Retina (tissue), 1 donor: ENCODE measurements at regions not wholly inside any gene's neighbourhood (a gene's known extent, or its start where the extent isn't known, plus 50 kb on each side); places are given as distances from the start of the nearest gene placed in this dataset.

Source experiments
- DNase-seq: peaks from one replicate; pipeline ENCODE4 v3.0.0-alpha.2; 2016

DNA sequence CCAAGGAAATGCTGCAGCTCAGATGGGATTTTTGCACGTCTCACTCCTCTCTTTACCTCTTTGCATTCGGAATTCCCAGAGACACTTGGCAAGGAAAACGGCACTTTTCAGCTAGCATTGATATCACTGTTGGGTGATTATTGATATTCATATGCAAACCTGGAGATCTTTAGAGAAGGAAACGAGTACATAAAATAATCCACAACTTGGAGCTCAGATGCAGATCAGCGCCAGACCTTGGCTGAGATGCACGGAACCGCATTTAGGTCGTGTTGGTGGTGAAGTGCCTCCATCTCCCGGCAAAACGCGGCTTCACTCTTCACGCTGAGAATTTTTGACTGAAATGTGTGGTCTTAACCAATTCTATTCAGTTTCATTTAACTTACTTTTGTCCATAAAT lies 77.2 kb upstream of the ARHGEF7 start:
- DNase-seq = no peak

DNA sequence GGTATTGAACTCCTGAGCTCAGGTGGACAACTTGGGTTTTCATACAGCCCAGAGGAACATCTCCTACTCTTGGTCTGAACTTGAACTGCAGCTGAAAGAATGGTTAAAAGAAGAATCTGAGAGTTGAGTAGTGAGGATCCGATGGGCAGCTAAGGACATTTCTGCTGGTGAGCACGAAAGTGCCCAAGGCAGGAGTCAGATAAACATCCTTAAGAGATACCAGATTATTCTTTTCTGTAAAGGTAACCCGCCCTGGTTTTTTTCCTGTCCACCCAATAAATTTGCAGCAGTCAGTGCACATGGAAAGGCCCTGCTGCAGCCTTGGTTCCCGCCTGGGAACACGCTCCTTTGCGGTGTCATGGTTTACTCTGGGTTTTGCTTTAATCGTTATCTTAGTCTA lies 78.4 kb upstream of the ARHGEF7 start:
- DNase-seq = no peak

DNA sequence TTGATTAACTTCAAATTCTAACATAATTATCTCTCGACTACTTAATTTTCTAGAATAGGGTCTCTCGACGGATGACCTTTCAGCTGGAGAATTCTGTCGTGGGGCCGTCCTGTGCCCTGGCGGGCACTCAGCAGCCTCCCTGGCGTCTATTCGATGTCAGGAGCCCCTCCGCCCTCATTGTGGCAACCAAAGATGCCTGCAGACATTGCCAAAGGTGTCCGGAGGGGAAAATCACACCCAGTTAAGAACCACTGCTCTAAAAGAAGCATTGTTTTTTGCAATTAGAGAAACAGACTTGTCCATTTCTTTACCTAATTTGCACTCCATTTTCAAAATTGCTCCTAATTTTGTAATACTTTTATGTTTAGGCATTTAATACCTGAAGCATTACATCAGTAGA lies 79.2 kb upstream of the ARHGEF7 start:
- DNase-seq = no peak

DNA sequence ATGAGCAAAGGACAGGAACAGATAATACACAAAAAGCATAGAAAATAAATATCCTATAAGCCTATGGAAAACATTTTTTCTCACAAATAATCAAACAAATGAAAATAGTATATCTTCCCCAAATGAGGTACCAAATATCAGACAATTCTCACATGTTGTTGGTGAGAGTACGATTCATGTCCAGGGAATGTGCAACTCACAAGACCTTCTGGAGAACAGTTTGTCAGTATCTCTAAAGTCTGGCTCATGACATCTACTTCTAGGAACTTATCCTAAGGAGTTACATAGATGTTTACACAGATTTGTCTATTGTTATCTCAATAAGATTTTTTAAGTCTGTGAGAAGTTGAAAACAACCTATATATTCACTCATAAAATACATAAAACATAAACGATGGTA lies 80.3 kb upstream of the ARHGEF7 start:
- no peak for DNase-seq

DNA sequence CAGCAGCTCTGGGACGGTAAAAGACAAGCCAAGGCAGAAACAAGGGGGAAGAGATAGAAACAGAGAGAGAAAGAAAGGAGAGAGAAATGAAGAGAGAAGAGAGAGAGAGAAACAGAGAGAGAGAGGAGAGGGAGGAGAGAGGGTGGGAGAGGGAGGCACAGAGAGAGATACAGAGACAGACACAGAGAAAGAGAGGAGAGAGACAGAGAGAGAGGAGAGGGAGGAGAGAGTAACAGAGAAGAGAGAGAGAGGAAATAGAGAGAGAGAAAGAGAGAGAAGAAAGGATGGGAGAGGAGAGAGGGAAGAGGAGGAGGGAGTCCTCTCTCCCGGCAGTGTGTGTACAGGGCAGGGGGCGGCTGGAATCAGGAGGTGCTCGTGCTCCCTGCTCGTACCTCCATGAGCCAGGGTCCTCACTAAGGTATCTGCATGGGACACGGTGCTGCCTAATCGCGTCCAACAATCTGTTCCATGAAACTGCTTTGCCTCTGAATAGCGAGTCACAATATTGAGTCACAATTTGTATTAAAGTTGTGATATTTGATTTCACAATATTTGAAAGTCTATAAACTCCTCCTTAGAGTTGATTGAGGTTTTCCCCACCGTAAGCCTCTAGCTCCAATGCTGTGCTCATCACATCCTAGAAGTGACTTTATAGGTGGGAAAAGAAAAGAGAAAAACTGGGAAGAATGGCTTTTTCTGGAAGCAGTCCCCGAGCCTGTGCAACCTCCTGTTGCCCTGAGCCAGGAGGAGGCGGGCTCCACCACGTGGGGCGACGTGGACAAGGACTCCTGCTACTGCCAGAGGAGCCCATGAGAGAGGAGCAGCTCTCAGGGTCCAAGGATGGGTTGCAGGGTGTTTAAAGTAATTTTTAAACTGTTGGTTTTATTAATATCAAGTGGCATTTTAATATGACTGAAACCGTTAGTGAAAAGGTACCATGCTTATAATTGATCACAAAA lies 81.7 kb upstream of the ARHGEF7 start:
- no peak for DNase-seq

DNA sequence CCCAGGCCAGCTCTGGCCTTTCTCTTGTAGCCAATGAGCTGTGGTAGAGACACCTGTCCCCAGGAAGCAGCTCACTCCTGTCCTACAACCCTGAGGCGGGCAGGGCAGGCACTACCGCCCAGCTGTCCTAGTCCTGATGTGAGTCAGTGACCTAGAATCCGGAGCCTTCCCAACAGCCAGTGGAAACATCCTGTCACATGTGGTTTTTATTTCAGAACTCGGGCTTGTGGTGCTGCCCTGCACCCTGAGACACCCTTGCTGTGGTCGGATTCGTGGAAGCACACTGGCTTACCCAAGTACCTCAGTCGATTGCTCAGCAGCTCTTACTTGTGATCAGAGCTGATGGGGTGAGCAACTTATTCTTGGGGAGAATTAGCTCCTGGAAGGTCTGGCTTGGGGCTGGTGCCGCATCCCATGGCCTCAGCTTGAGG lies 83.6 kb upstream of the ARHGEF7 start:
- DNase-seq = no peak

DNA sequence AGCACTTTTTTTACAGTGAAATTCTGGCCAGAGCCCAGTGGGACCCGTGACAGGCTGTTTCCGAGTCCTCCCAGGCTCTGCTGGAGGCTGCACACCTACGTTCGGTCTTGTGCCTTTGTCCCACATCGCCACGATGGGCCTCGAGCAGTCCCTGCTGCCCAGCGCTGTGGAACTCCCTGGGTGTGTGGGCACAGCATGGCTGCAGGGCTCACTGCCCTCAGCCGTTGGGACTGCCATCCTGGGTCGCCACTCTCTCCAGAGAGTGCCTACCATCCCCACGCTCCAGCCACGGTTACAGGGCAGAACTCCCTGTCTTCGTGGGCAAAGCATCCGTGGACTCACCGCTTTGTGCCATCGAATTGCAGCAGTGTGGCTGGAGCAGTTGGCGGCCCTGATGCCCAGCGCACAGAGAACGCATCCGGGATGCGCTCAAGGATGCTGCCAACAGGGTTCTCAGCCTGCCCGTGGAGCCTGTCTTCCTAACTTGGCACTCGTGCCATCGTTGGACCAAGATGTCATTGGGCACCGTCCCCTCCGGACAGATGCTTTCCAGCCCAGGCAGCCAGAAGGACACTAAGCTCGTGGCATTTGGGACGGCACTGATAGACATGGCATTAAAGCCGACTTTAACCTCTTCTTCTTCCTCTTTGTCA lies 85.0 kb upstream of the ARHGEF7 start:
- no peak for DNase-seq

DNA sequence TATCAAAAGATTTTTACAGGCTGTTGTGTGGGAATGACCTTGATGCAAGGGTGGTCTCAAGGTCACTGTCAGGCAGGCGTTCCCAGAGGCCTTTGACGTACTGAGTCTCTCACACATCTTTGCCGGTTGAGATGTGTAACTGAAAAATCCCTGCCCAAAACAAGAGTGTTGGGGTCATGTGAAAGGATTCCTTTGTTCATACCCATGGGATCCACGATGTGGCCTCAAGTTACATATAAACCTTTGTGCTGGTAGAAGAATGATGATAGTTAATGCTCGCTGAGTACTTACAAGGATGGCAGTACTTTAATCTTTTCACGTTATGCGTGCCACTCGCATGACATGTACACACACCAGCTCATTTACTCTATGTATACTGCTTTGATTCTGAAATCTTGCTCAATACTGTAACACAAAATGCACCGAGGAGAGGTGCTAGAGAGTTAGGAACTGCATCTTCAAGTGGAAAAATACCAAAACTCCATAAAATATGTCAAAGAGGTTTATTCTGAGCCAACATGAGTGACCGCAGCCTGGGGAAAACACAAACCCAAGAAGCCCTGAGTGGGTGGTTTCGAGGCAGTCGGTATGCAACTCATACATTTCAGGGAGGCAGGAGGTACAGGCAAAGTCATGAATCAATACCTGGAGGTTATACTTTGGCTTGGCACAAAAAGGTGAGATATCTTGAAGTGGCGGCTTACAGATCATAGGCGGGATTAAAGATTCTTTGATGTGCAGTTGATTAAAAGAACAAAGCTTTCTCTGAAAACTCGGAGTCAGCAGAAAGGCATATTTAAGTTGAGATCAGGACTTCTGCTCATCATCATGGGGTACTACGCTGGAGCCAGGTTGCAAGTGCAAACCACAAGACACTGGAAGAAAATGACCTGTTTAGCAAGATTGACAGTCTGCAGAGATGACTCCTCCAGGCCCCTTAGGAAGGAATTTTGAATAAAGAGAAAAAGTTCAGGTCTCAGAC lies 87.4 kb upstream of the ARHGEF7 start:
- DNase-seq = peak; percentile 66

DNA sequence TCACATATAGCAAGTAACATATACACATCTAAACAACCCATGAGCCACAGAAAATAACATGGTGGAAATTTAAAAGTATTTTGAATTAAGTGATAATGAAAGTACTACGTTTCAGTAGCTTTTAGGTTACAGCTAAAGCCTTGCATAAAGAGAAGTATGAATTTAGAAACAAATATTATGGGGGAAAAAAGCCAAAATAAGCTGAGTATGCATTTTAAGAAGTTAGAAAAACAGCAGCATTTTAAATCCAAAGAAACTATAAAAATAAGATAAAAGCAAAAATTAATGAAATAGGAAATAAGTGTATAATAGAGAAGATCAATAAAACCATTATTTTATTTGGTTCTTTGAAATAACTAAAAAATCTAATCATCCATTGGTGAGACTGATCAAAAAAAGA lies 89.8 kb upstream of the ARHGEF7 start:
- DNase-seq = no peak

DNA sequence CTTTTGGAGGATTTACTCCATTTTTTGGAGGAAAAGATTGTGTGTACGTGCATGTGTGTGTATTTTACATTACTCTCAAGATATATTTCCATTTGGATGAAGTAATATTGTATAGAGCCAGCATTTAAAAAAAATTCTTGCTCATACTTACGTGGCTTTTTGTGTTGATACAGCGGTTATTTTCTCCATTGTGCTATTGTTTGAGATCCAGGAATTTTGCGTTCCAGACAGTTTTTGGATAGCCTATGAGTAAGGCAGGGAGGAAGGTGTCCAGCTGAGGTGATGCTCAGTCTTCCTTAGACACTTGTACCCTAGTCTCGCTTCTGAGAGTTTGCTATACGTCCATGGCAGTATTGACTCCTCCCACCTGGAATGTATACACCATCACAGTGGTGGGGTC lies 92.2 kb upstream of the ARHGEF7 start:
- no peak for DNase-seq

DNA sequence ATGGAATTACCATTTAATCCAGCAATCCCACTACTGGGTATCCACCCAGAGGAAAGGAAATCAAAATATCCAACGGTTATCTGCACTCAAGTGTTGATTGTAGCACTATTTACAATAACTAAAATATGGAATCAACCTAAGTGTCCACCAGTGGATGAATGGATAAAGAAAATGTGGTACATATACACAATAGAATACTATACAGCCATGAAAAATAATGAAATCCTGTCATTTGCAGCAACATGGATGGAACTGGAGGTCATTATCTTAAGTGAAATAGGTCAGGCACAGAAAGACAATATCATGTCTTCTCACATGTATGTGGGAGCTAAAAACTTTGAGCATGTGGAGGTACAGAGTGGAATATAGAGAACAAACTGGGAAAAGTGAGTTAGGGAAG lies 92.9 kb upstream of the ARHGEF7 start:
- no peak for DNase-seq

DNA sequence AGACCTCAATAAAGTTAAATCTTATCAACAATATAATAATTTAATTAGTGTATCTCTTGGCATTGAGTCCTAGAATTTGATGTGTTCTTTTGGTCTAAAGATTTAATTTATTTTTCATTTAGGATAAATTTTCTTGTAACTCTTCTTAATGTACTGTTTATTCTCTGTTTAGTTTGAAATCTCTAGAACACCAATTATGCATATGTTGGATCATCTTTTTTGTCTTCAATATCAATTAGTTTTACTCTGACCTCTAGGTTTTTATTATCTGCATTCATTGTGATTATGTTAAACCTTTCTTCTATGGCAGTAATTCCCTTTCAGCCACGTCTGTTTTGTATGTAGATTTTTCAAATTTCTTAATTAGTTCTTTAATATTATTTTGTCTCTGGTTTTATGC lies 93.8 kb upstream of the ARHGEF7 start:
- DNase-seq = no peak

DNA sequence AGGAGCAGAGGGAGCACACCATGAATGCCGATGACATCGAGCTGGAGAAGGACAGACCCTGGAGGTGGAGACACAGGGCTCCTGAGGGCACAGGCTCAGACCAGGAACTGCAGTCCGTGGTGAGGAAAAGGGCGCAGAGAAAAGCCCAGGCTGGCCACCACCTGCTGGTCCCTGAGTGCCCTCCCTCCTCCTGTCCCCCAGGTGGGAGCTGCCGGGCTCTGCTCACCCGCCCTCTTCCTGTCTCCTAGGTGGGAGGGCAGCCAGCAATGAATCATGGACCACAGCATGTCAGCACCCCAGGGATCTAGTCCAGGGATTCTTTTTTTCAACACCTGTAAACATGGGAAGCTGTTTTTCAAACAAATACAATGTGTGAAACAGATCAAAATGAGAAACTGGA lies 94.6 kb upstream of the ARHGEF7 start:
- no peak for DNase-seq

DNA sequence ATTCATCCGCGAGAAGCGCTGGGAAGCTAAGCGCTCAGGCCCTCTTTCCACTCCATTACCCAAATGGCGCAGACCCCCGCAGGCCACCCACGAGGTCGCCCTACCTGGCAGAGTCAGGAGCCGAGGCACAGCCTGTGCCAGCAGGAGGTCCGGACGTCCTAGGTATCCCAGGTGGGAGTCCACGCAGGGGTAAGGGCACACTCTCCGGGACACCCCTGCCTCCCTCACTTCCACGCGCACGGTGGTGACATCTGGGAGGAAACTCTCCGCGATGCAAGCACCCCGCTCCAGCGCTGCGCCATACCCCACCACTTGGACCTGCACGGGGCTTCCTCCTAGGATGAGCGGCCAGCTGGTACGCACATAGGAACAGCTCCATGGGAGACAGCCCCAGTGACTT lies 95.1 kb upstream of the ARHGEF7 start:
- no peak for DNase-seq

DNA sequence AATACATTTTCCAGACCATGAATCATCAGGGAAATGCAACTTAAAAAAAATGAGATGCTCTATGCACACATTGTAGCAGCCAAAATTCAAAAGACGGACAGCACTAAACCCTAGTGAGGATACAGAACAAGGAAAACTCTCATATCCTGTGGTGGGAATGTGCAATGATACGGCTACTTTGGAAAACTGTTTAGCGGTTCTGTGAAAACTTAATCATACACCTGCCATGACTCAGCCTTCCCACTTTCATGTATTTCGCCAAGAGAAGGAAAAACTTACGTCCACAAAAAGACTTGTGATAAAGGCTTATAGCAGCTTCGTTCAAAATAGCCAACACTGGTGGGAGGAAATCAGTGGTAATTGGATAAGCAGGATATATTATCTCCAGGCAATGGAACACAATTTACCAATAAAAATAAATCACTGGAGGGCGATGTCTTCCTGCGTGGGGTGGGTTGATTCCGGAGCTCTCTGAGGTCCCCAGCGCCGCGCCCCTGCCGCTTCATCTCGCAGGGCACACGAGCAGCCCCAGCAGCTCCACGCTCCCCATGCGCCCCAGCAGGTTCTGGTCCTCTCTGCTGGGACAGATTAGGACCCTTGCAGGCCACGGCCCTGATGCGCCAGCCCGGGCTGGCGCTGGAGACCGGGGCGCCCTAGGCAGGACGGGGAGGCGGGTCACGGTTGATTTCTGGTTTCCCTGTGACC lies 97.2 kb upstream of the ARHGEF7 start:
- no peak for DNase-seq

DNA sequence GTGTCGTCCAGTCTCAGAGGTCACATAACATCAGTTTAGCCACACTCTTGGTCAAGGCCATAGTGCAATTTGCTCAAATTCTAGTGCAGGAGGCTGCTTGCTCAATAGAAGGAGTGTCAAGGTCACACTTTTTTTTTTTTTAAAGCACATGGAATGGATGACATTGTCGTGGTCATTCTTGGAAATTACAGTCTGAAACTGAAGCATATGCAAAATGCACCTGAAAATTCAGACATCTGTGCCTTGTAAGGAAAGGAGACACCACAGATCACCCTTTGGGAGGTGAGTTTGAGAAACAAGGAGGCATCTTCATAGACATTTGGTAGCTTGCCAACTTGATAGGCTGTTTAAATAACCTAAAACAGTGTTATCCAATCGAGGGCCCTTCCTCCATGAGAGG lies 98.3 kb upstream of the ANKRD10 start:
- no peak for DNase-seq

DNA sequence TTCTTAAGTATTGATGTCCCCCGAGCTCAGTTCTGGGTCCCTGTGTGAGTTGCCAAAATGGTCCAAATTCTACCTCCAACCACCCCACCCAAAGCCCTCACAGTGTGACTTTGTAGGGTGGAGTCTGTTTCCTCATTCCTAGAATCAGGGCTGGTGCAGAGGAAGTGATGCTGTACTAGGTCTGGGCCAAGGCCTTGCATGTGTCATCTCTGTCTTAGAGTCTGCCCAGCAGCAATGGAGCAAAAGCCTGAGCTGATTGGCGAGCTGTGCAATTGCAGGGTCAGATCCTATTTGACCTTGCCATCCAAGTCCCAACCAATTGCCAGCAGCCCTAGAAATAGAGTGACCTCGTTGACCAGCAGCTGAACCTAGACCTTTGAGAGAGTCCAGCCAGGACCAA lies 97.0 kb upstream of the ANKRD10 start:
- no peak for DNase-seq

DNA sequence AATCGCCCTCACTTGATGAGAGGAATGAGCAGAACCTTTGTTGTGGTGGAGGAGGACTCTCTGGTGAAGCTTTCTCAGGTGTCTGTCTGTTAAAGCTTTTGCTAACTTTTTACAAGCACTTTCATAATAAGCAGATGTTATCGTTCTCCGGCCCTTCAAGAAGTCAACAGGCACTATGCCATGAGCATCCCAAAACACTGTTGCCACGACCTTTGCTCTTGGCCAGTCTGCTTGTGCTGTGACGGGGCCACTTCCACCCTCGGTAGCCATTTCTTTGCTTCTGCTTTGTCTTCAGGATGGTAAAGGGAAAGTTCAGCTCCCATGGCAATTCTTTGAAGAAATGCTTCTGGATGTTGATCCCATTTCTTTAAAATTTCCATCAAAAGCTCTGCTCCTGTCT lies 93.5 kb upstream of the ANKRD10 start:
- no peak for DNase-seq

DNA sequence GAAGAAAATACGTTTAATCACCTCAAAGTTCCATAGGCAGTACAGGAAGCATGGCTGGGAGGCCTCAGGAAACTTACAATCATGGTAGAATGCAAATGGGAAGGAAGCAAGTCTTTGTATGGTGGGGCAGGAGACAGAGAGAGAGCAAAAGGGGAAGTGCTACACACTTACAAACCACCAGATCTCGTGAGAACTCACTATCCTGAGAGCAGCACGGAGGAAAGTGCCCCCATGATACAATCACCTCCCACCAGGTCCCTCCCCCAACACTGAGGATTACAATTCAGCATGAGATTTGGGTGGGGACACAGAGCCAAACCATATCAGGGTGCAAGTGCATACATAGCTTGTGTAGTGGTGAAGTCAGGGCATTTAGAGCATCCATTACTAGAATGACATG lies 92.3 kb upstream of the ANKRD10 start:
- DNase-seq = no peak

DNA sequence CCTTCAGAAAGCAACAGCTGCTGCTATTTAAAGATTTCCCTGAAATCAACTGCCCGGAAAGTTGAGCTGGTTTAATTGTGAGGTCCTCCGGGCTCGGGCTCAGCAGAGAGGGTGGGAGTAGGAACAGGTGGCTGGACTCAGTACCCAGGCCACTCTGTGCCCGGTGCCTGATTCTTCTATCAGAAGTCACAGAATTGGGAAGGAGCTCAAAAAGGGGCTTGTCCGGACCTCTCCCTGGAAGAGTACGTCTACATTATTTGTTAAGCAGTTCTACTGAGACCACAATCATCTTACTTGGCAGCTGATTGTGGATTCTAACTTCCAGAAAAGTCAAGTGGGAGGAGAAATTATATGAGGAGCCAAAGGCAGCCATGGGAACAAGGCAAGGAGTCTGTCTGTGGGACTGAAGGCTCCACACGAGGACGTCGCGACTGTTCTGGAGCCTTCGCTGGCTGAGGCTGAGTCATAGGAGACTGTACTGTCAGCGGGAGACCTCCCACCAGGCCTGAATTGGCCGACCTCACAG lies 91.7 kb upstream of the ANKRD10 start:
- peak; percentile 55 for DNase-seq

DNA sequence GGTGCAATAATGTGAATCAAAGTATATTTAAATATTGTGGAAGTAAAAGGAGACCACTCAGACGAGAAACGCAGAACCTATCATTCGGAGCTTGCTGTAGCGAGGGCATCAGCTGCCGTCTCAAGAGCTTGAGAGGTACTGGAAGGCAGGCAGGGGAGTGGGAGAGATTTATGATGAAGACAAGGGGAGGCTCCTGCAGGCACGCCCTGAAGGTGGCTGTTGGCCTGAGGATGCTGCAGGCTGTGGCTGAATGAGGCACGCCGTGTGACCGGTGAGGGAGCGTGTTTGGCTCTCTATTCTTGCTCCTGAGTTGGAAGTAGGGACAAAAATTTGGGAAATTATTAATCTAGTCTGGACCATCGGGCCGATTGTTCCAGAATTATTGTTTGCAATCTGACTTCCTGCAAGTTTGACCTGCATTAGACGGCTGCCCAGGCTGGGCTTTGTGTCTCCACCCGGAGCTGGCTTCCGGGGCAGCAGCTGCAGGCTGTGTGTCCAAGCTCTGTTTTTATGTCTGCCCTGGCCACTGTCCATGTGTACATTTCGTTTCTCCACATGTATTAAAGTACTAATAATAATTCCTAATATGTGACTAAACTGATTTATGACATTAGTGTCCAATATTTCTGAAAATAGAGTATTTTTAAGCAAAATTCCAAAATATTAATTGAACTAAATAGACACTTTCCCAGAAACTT lies 91.1 kb upstream of the ANKRD10 start:
- peak; percentile 59 for DNase-seq

DNA sequence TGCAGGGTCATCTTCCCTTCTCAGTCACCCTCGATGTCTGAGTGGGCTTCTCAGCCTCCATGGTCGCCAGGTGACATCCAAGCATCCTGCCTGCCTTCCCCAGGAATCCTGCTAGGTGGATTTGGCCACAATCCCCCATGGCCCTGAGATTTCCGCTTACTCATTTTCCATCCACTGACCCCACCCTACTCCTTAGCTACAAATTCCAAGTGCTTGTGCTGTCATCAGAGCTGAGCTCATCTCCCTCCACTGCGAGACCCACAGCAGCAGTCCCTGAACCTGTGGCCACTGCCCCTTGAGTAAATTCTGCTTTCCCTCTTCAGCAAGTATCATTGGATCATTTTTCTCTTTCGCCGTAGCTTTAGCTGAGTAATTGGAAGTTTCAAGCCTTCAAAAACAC lies 90.5 kb upstream of the ANKRD10 start:
- no peak for DNase-seq
